ENCODE measurements at regions not wholly inside any gene's neighbourhood (a gene's known extent, or its start where the extent isn't known, plus 50 kb on each side); places are given as distances from the start of the nearest gene placed in this dataset.

GRCh38 chr1:209370241-209370995, 213.1 kb upstream of the CAMK1G start:
- no peak for DNase-seq
- intact Hi-C loops (cut with DNase I), result no loop called here

- intact Hi-C loops (cut with DNase I), result no loop called here
- DNase-seq, result no peak
These were observed 208.4 kb upstream of the CAMK1G start for GRCh38 chr1:209375097-209375496.

GRCh38 chr1:209375671-209376365, 207.7 kb upstream of the CAMK1G start:
- intact Hi-C loops (cut with DNase I), result no loop called here
- no peak for DNase-seq

- intact Hi-C loops (cut with DNase I), result no loop called here
- DNase-seq, result no peak
These were observed 206.7 kb upstream of the CAMK1G start for GRCh38 chr1:209376774-209377173.

GRCh38 chr1:209377995-209378394, 205.5 kb upstream of the CAMK1G start:
- intact Hi-C loops (cut with DNase I), result no loop called here
- no peak for DNase-seq

GRCh38 chr1:209379280-209379679, 204.2 kb upstream of the CAMK1G start:
- intact Hi-C loops (cut with DNase I), result no loop called here
- no peak for DNase-seq

GRCh38 chr1:209380420-209380819, 203.1 kb upstream of the CAMK1G start:
- no peak for DNase-seq
- intact Hi-C loops (cut with DNase I), result no loop called here

- intact Hi-C loops (cut with DNase I), result no loop called here
These were observed 201.0 kb upstream of the CAMK1G start for GRCh38 chr1:209382231-209383100.

GRCh38 chr1:209383422-209383821, 200.1 kb upstream of the CAMK1G start:
- DNase-seq, result no peak
- intact Hi-C loops (cut with DNase I), result no loop called here

More at GRCh38 chr1:209382231-209383100, 201.0 kb upstream of the CAMK1G start:
- no peak for DNase-seq

GRCh38 chr1:209383907-209384709, 199.4 kb upstream of the CAMK1G start:
- intact Hi-C loops (cut with DNase I), result no loop called here
- no peak for DNase-seq

- intact Hi-C loops (cut with DNase I), result no loop called here
- no peak for DNase-seq
These were observed 198.6 kb upstream of the CAMK1G start for GRCh38 chr1:209384710-209385550.

- intact Hi-C loops (cut with DNase I), result no loop called here
- DNase-seq, result no peak
These were observed 197.4 kb upstream of the CAMK1G start for GRCh38 chr1:209386156-209386555.

GRCh38 chr1:209387271-209387968, 196.1 kb upstream of the CAMK1G start:
- DNase-seq, result no peak
- intact Hi-C loops (cut with DNase I), result no loop called here

GRCh38 chr1:209387969-209388329, 195.6 kb upstream of the CAMK1G start:
- no peak for DNase-seq
- intact Hi-C loops (cut with DNase I), result no loop called here

GRCh38 chr1:209388358-209388757, 195.2 kb upstream of the CAMK1G start:
- intact Hi-C loops (cut with DNase I), result no loop called here
- no peak for DNase-seq

GRCh38 chr1:209389258-209389657, 194.3 kb upstream of the CAMK1G start:
- DNase-seq, result no peak
- intact Hi-C loops (cut with DNase I), result no loop called here

GRCh38 chr1:209389975-209390374, 193.5 kb upstream of the CAMK1G start:
- no peak for DNase-seq
- intact Hi-C loops (cut with DNase I), result no loop called here

- no peak for DNase-seq
These were observed 192.8 kb upstream of the CAMK1G start for GRCh38 chr1:209390764-209391163.

GRCh38 chr1:209391792-209392191, 191.7 kb upstream of the CAMK1G start:
- DNase-seq, result no peak
- intact Hi-C loops (cut with DNase I), result no loop called here

More at GRCh38 chr1:209390764-209391163, 192.8 kb upstream of the CAMK1G start:
- intact Hi-C loops (cut with DNase I), result no loop called here

Data from posterior cingulate gyrus (tissue), 11 donors.